Kidney capillary endothelial cell (primary cell): ENCODE measurements at regions not wholly inside any gene's neighbourhood (a gene's known extent, or its start where the extent isn't known, plus 50 kb on each side); places are given as distances from the start of the nearest gene placed in this dataset.

ENCODE experiments used
- DNase-seq: peaks from one replicate; pipeline ENCODE4 v3.0.0-alpha.2; 2018; ENCODE audit warnings: low spot score

DNA sequence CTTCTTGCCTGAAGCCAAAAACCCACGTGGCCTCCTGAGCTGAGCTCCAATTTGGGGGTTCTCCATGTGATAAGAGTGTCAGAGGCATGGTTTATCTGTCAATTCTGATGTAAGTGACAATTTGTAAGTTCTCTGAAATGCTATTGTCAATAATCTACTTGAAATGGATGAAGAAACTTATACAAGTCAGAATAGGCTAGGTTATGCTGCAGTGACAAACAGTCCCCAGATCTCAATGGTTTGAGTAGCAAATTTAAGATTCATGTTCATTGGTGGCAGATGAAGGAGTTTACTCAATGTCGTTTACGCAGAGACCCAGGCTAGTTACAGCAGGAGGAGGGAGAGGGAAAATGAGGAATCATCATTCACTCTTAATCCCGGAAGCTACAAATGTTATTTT, 352.4 kb downstream of the KIF16B start:
- no peak for DNase-seq

DNA sequence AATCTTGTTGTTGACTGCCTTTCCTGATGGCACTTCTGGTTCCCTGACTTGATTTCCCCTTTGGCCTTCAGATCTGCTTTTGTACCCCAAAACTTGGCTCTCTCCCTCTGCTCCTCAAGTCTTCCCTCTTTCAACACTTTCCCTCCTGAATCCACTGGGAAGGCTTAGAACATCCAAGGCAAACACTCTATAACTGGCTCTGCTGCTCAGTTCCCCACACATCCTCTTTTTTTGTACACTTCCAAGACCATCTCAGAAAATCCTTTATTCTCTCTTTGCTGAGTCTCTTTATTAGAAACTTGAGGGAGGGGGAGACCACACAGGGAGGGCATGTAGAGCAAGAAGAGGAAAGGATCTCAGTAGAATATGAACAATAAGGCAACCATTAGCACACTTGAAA, 354.1 kb downstream of the KIF16B start:
- no peak for DNase-seq

DNA sequence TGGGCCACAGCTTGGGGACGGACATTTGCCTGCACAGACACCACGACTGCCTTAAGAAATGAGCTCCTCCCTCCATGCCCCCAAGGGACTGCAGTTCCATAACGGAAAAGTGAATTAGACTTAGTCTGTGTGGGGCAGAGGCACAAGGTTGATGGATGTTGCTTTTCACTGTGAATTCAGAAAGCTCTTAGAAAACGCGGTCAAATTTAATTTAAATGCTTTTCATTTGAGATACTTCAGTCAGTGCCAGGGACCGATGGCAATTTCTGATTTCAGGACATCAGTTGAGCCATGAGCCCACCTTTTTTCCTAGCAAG, 356.4 kb downstream of the KIF16B start:
- DNase-seq = no peak

DNA sequence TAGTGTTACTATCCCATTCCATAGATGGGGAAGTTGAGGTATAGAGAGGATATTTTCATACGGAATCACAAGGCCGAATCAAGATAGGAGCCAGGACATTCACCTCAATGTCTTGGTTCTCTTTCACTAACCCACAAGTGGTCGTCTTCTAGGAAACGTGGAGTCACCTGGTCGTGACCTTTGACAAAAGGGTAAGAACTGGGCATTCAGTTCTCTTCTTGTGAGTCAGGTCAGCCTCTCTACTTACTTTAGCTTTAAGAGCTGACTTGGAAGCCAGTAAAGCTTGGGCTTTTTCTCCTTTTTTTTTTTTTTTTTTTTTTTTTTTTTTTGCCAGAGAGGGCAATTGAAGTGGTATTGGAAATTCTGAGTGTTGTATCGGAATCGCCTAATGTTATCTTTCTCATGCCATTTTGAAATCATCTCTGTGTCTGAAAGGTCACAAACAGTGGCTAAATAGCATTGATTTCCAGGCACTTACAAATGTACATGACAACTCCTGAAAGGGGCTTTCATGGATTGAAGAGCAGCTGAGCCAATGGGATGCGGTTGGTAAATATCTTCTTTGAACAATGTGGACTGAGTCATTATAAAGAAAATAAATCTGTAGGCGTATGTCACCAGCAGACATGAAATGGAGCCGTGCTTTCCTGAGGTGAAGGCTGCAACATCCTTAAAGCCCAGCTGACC, 356.9 kb downstream of the KIF16B start:
- peak; percentile 73 for DNase-seq

DNA sequence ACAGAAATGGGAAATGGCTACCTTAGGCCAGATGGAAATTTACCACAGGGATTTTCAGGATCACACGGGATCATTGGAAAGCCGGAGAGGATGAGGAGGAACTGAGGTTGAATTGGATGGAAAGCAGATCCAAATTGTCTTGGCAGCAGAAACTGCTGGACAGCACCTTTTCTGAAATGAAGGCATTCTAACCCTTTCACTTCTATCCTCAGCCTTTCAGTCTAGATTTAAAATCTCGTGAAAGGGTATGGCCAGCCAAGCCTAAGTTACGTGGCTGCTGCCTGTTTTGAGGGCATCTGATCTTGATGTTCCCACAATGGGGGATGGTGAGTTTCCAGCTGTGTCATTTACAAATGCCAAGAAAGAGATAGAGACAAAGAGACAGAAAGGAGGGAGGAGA, 358.2 kb downstream of the KIF16B start:
- DNase-seq = no peak

DNA sequence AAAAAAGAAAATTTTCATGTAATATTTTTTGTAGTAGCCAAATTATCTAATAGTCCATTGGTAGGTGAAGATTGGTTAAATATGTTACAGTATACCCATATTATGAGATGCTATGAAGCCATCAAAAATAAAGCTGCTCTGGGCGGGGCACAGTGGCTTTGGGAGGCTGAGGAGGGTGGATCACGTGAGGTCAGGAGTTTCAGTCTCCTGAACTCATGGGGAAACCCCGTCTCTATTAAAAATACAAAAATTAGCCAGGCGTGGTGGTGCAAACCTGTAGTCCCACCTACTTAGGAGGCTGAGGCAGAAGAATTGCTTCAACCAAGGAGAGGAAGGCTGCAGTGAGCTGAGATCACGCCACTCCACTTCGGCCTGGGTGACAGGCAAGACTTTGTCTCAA, 360.5 kb downstream of the KIF16B start:
- no peak for DNase-seq

DNA sequence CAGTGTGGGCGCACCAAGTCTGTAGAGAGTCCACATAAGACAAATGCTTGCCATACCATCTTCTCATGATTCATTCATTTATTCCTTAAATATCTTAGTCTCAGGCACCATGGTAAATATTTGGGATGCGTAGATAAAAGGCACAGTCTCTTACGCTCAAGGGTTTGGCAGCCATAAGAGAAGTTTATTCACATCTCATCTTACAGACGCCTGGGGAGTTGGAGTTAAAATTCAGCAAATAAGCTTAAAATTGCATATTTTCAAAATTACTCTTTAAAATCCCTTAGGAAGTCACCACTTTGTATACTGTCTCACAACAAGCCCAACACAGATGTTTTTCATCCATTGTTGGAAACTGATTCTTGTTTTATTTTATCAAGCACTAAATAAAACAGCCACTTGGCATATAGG, 363.3 kb downstream of the KIF16B start:
- no peak for DNase-seq

DNA sequence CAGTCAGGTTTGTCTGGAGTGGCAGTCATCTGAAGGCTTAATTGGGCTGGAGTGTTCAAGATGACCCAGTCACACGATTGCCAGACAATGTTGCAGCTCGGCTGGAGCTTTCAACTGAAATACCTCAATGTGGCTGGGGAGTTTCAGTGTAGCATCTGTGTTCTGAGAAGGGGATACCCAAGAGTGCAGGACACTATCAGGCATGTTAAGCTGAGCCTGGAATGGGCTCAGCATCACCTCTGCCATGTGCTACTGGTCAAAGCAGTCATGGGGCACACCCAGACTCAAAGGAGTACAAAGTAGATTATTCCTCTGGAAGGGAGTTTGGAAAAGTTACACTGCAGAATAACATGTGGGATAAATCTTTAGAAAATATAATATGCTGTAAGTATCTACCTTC, 363.9 kb downstream of the KIF16B start:
- no peak for DNase-seq

DNA sequence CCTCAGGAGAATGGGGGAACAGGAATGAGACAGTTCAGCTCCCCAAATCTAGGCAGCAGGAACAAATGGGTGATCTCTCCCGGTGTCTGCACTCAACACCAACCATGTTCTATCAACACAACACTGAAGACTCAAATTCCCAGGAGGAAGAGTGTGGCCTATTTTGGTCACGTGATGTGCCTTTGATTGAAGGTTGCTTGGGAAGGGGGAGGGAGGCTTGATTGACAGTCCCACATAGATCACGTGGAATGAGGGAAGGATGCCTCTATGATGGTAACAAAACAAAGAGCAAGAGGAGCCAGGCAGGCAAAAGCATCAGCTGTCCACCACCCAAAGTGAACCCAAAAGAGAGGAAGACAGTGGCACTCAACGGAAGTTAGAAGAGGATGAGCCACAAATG, 364.8 kb downstream of the KIF16B start:
- DNase-seq = no peak

DNA sequence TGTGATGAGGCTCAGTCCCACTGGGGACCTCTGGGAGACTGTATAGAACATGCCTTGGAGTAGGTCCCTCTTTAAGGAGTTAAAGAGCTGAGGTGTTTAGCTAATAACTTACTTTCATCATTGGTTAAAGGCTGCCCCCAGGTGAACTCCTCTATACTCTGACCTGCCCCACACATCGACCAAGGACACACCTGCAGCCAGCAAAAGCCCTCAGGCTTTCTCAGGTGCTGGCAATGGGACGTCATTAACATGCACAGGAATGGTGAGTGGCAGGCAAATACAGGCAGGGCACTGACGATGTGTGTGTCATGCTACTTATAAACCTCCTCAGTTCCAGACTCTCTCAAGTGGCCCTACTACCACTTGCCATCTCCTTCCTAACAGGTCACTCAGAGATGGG, 366.4 kb downstream of the KIF16B start:
- DNase-seq = no peak

DNA sequence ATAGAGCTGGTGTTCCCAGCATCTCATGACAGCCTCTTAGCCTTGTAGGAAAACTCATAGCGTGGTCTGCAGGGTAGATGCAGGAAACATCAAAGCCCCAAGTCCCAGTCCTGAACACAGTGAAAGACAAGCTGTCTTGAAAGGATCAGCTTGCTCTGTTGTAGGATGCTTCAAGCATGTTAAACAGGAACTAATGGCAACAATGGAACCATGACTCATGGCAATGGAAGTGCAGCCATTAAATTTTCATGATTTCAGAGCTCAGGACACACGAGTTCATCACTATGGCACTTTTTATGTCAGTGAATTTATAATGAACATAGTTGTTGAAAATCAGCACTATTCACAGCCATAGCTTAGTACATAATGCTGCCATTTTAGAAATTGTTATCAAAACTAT, 367.7 kb downstream of the KIF16B start:
- peak; percentile 57 for DNase-seq

DNA sequence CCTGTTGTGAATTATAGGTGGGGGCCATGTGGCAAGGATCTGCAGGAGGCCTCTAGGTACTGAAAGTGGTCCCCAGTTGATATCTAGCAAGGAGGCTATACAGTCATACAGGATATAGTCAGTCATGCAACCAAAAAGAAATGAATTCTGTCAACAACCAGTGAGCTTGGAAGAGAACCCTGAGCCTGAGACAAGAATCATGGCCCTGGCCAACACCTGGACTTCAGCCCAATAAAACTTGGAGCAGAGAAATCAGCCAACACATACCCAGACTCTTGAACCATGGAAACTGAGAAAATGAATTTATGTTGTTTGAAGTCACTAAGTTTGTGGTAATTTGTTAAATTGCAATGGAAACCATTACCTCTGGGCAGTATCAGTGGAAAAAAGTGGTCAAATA, 370.2 kb downstream of the KIF16B start:
- no peak for DNase-seq

DNA sequence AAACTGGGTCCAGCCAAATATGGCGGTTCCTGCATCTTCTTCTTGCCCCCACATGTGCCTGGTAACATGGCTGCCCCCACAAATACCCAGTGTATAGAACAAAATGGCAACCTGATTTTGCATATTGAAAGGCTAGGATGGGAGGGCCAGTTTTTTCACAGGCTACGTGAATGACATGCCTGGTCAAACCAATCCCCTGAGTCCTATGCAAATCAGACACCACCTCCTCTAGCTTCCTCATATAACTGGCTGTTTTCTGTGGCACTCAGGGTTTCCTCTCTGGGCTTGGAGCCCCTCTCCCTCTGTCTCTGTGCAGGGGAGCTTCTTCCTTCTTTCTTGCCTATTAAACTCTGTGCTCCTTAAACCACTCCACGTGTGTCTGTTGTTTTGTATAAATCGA, 372.1 kb downstream of the KIF16B start:
- DNase-seq = no peak

DNA sequence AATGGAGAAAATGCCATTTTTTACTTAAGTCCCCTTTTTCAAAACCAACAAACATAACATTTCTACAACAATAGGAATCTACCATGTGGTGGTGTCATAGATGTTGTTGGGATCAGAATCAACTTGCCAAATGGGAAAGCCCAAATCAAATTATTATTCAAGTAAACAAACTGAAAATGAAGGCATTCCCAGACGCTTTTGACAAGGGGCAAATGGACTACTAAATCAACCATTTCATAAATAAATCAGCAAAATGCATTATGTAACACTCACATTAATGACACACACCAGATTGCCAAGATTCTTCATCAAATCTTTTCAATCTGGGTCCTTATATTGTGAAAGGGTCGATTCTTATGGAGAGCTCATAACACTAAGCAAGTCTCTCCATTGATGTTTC, 375.6 kb downstream of the KIF16B start:
- DNase-seq = no peak

DNA sequence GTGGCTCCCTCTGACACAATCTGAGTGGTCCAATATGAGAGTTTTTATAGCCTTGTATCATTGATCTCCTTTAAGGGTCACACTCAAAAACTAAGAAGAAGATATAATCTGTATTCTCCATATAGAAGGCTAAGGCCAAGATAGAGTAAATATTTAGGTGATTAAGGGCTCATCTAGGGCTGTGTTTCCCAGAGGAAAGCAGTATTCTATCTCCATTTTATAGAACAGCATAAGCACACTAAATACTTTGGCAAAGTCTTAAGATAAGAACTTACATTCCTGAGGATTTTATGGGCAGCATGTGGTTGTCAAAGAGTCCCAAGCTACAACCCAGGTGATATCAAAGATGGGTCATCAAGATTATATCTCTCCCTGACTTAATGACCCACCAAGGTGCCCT, 377.6 kb downstream of the KIF16B start:
- no peak for DNase-seq

DNA sequence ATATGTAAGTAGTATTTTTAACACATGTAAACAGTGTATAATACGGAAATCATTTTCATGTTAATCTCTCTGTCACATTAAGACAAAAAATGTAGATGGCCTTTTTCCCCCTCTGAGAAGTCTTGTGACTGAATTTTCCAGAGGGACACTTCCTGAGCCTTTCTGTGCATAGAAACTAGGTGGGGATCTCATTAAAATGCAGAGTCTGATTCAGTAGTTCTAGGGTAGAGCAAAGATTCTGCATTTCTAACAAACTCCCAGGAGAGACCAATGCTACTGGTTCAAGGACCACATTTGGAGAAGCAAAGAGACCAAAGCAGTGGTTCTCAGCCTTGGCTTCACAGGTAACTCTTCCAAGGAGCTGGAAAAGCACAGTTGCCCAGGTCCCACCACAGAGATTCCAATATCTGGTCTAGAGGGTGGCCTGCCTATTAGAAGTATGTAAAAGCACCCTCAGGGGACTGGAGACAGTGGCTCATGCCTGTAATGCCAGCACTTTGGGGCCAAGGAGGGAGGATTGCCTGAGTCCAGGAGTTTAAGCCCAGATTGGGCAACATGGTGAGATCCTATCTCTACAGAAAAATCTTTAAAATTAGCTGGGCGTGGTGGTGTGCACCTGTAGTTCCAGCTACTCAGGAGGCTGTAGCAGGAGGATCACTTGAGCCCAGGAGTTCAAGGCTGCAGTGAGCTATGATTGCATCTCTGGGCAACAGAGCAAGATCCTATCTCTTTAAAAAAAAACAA, 378.5 kb downstream of the KIF16B start:
- no peak for DNase-seq

DNA sequence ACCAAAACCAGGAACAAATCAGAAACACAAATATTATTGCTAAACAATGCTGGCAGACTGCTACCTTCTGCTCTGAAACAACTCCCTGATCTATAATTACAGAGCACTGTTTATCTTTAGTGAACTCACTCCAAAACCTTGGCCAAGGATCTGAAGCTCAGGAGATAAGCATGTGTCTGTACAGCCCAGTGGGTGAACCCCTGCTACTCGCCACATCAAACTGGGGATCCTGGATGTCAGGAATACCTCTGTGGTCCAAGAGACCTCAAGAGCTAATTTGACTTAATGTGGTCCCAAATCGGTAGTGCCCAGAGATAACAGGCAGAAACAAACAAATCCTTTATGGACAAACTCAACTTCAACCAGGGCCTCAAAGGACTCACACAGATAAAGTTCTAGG, 381.8 kb downstream of the KIF16B start:
- DNase-seq = no peak

DNA sequence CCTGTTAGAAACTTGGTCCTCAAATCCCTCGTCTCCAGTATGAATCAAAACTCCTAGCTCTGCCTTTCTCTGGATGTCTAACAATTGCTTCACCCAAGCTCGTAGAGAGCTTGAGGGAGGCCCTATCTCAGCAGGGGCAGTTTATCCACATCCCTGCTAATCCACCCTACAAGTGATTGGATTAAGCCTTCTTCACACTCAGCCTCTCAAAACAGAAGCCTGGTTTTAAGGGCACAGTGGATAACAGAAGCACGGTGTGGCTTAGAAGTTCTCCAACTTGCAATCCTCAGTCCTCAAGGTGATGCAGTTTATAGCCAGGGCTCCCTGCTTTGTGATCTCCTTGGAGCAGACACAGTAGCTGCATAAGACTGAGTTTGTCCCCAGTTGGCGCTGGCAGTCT, 383.9 kb downstream of the KIF16B start:
- DNase-seq = no peak

DNA sequence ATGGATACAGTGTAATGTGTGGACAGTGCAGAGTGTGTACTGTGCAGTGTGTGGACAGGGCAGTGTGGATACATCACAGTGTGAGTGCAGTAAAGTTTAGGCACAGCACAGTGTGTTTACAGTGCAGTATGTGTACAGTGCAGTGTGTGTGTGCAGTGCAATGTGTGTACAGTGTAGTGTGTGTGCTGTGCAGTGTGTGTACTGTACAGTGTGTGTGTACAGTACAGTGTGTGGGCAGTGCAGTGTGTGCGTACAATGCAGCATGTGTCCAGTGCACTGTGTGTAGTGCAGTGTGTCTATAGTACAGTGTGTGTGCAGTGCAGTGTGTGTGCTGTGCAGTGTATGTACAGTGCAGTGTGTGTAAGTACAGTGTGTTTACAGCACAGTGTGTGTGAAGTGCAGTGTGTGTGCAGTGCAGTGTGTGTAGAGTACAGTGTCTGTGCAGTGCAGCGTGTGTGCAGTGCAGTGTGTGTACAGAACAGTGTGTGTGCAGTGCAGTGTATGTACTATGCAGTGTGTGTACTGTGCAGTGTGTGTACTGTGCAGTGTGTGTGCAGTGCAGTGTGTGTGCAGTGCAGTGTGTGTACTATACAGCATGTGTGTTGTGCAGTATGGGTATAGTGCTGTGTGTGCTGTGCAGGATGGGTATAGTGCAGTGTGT, 385.2 kb downstream of the KIF16B start:
- no peak for DNase-seq

DNA sequence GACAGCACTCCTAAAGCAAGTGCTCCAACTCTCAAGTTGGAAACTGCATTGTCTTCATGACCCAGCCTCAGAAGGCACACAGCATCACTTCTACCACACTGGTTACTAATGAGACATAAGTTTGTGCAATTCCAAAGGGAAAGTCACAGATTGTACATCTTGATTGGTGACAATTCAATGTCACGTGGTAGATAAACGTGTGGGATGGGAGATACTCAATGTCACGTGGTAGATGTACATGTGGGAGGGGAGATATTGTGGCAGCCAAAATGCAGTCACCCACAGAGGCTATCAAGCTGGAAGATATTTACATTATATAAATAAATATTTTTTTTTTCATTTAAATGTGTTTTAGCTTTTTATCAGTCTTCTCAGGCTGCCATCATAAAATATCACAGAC, 393.3 kb downstream of the KIF16B start:
- no peak for DNase-seq

DNA sequence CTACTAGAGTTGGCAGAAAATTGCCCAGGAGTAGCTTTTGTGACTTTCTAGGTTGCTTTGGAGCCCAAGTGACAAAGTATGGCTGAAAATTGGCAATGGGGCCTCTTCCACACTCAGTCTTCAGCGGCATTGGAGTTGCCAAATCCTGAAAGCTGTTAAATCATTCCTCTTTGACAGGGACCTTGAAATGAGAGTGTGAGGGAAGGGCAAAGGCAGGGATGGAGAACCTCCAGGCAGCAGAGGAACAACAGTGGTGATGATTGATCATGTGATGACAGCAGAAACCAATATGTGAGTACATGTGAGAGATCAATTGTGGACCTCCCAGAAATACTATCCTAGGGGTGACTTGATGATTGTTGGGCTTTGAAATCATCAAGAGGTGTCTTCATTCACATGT, 393.9 kb downstream of the KIF16B start:
- DNase-seq = no peak

DNA sequence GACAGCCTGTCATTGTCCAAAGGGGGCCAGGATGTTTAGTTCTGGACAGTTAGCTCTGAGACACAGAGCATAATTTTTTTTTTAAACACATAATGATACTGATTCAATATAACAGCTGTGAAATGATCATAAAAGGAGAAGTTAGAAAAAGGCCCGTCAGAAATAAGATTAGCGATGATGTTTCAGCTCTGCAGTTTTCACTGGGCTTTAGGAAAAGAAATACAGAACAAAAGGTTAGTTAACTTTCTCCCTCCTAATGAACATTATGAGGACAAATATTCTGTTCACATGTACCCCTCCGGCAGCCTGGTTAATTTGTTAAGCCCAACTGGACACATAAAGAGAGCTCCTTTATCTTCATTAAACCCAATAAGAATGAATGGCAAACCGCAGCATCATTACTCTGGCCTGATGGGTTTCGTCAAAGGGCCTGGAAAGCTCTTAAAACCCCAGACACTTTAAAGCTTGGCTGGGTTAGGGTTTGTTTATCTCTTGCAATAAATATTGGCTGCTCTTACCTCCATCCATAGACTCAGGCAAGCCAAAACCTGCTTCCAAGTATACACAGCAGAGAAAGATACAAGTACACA, 394.6 kb downstream of the KIF16B start:
- DNase-seq = no peak

DNA sequence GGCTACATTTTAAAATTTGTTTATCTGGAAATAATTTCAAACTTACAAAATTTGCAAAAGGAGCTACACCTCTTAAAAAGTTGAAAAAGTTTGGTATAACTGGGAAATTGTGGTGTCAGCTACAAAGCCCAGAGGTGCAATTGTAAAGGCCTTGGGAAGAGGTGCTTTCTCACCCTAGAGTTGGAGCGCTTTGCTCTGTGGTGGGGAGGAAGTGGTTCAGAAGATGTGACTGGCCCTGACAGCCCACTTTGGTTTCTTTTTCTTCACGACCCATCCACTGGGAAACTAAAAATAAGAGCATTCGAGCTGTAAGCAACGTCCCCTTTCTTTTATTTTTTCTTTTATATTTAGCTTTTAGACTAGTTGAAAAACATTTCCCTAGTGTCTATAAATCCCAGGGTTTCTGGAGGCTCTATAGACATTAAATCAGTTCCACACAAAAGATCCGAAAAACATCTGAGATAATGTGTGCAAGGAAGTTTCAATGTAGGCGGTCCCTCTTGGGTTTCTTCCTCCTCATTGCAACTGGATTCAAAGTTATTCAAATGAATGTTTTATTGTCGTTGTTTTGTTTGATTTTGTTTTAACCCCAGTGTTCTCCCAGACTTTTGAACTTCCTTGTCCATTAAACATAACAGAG, 397.8 kb downstream of the KIF16B start:
- no peak for DNase-seq
